Activated T-cell treated with anti-CD3 and anti-CD28 coated beads, Interleukin-2, amount 50 U/mL, for 1 hour (primary cell): ENCODE measurements at regions not wholly inside any gene's neighbourhood (a gene's known extent, or its start where the extent isn't known, plus 50 kb on each side); places are given as distances from the start of the nearest gene placed in this dataset.
"Not testable (repeated sequence)": the region's sequence is repeated elsewhere in the genome, so short reads cannot be mapped to it uniquely, and the experiment has no call there.

ENCODE experiments used
- DNase-seq: peaks from one replicate; pipeline ENCODE4 v3.0.0-alpha.2; 2020

GRCh38 chr3:176016203-176016602, 1157.1 kb downstream of the NAALADL2 start:
- not testable (repeated sequence) for DNase-seq

DNA sequence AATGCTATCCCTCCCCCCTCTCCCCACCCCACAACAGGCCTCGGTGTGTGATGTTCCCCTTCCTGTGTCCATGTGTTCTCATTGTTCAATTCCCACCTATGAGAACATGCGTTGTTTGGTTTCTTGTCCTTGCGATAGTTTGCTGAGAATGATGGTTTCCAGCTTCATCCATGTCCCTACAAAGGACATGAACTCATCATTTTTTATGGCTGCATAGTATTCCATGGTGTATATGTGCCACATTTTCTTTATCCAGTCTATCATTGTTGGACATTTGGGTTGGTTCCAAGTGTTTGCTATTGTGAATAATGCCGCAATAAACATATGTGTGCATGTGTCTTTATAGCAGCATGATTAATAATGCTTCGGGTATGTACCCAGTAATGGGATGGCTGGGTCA, 1156.1 kb downstream of the NAALADL2 start:
- DNase-seq: not testable (repeated sequence)

DNA sequence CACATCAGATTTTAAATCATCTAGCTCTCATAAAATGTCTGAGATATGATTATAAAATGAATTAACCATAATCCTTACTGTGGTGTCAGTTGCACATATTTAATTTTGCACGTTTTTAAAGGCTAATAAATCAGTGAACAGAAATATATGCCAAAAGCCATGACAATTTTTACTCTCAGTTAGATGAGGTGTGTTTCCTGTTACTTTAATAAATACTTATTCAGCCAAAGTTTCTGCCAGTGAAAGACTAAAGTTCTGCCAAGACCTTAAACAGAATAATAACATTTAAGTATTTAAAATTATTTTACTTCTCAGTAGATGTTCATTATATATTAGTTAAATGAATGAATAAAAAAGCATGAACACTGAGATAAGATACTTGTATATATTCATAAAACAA, 1150.1 kb downstream of the NAALADL2 start:
- no peak for DNase-seq

DNA sequence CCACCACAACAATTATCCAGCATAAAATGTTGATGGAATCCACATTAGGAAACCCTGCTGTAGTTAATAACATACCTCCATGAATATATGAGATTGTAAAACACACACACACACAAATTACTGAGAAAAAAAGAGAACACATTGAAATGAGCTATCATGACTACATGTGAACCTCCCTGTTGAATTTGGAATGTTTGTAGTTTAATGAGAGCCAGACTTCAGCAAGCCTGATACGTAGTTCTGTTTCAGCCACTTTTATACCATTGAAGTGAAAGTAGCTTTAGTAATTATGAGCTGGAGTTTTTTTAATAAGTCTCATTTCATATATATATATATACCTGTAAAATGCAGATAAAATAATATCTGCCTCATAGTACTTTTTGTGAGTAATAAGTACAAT, 1146.4 kb downstream of the NAALADL2 start:
- no peak for DNase-seq

DNA sequence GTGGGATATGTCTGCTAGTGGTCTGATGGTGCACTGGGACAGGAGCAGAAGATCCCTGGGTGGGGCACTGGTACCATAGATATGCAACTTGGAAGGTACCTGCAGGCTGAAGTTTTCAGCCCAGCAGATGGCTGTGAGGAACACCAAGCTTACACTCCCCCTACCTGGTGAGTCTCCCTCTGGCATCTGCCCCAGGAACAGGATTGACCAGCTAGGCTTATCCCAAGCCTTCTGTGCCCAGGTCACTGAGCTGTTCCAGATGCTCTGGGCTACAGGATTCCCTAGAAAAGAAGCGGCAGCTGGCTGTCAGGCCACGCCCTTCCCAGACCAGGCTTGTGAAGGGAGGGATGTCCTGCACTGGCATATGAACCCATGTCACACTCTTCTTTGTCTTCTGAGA, 1130.0 kb downstream of the NAALADL2 start:
- no peak for DNase-seq

GRCh38 chr3:175988401-175988800, 1129.3 kb downstream of the NAALADL2 start:
- no peak for DNase-seq

- DNase-seq: no peak
Observed at GRCh38 chr3:175985781-175986180, 1126.6 kb downstream of the NAALADL2 start.

GRCh38 chr3:175983379-175983778, 1124.2 kb downstream of the NAALADL2 start:
- no peak for DNase-seq

DNA sequence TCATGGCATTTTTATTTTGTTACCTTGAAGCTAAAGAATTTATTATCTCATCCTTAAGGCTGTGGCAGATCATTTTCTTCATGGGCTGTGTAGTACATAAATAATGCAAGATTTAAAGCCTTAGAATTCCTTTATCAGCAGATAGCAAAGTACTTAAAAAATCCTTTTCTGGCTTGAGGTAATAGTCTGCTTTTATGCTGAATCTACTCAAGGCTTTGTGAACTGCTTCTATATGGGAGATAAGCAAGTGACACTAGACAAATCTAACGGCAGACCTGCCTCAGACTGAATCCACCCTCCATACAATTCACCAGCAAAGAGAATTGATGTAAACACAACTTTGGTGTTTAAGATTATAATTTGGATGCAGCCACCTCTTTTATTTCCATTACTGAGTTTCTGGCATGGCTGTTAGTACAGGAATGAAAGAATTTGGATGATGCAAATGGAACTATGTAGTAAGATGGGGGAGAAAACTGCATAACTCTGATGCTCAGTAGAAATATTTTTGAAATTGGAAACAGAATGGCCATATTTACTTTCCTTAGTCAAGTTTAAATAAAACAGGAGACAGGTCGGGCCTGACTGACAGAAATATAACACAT, 1121.5 kb downstream of the NAALADL2 start:
- DNase-seq: no peak

DNA sequence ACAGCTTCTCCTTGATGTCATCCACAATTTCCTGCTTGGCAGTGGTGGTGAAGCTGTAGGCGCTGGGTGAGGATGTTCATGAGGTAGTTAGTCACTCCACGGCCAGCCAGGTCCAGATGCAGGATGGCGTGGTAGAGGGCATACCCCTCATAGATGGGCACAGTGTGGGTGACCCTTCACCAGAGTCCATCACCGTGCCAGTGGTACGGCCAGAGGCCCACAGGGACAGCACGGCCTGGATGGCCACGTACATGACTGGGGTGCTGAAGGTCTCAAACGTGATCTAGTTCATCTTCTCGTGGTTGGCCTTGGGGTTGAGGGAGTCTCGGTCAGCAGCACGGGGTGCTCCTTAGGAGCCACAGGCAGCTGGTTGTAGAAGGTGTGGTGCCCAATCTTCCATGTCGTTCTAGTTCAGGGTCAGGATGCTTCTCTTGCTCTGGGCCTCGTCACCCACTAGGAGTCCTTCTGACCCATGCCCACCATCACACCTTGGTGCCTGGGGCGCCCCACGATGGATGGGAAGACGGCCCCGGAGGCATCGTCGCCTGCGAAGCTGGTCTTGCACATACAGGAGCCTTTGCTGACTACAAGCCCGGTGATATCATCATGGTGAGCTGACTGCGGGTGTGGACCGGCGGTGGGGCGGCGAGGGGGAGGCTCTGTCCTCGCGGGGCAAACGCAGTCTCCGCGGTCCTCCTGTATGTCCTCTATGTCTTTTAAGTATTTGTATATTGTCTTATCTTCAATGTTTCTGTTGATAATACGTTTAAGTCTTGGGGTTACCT, 1119.0 kb downstream of the NAALADL2 start:
- no peak for DNase-seq

GRCh38 chr3:175969456-175969855, 1110.3 kb downstream of the NAALADL2 start:
- DNase-seq: no peak

DNA sequence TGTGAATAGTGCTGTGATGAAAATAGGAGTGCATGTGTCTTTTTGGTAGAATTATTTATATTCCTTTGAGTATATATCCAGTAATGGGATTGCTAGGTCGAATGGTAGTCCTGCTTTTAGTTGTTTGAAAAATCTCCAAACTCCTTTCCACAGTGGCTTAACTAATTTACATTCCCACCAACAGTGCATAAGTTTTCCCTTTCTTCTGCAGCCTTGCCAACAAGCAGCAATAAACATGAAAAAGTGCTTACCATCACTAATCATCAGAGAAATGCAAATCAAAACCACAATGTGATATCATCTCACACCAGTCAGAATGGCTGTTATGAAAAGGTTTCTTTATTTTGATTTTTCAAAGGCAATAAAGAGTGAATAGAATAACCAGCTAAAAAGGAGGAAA, 1105.9 kb downstream of the NAALADL2 start:
- no peak for DNase-seq

- no peak for DNase-seq
Observed at GRCh38 chr3:175957427-175957826, 1098.3 kb downstream of the NAALADL2 start.

GRCh38 chr3:175956964-175957363, 1097.8 kb downstream of the NAALADL2 start:
- no peak for DNase-seq

GRCh38 chr3:175951047-175951694, 1092.0 kb downstream of the NAALADL2 start:
- no peak for DNase-seq

DNA sequence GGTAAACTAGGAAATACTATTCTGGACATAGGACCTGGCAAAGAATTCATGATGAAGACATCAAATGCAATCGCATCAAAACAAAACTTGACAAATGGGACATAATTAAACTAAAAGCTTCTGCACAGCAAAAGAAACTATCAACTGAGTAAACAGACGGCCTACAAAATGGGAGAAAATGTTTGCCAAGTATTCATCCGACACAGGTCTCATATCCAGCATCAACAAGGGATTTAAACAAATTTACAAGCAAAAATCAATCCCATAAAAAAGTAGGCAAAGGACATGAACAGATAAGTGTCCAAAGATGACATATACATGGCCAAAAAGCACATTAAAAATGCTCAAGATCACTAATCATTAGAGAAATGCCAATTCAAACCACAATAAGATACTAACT, 1088.9 kb downstream of the NAALADL2 start:
- no peak for DNase-seq

DNA sequence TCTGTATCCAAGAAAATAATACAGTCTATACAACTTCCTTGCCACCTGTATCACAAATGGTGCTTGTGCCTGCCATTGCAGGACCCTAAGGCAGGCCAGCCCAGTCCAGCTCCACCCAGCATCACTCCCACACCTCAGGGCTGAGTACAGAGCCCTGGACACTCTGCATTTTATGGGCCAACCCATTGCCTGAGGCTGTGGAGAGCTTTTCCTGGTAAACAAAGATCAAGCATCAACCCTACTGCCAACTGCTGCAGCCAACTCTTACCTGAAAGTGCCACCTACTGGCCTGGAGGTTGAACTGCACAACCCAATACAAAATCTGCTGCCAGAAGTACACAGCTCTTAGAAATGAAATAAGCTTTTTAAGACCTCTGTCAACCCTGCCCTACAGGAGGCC, 1082.2 kb downstream of the NAALADL2 start:
- no peak for DNase-seq

GRCh38 chr3:175940881-175941280, 1081.7 kb downstream of the NAALADL2 start:
- DNase-seq: no peak

DNA sequence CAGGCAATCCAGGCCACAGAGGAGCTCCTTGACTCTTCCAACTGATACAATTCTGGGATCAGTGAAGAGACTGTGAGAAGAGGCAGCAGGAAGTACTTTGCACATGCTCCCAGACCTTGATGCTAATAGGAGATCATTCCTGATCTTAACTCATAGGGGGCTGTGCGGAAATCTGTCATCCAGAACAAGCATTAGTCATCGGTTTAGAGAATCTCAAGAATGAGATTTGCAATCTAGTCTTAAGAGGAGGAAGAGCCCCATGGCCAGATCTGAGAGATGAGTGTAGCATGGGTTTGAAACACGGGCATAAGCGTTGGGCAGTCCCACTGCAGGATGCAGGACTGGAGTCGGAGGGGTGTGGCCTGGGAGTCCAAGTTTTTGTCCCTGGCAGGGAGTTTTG, 1081.1 kb downstream of the NAALADL2 start:
- no peak for DNase-seq

DNA sequence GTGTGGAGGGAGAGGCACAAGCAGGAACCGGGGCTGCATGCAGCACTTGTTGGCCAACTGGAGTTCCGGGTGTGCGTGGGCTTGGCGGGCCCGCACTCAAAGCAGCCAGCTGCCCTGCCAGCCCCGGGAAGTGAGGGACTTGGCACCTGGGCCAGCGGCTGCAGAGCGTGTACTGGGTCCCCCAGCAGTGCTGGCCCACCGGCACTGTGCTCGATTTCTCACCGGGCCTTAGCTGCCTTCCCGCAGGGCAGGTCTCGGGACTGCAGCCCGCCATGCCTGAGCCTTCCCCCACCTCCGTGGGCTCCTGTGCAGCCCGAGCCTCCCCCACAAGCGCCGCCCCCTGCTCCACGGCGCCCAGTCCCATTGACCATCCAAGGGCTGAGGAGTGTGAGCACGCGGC, 1078.2 kb downstream of the NAALADL2 start:
- not testable (repeated sequence) for DNase-seq

- DNase-seq: no peak
Observed at GRCh38 chr3:175932586-175932985, 1073.5 kb downstream of the NAALADL2 start.

GRCh38 chr3:175919133-175919532, 1060.0 kb downstream of the NAALADL2 start:
- DNase-seq: no peak

GRCh38 chr3:175916191-175916934, 1057.2 kb downstream of the NAALADL2 start:
- DNase-seq: no peak
